Hepatocyte (in vitro differentiated cells): ENCODE measurements at regions not wholly inside any gene's neighbourhood (a gene's known extent, or its start where the extent isn't known, plus 50 kb on each side); places are given as distances from the start of the nearest gene placed in this dataset.

ENCODE experiments used
- CTCF ChIP-seq: fragments of 200-600 bp; sonication (generic); IDR thresholded peaks from 2 replicates; pipeline ENCODE4 v1.5.1; 2016; ENCODE audit warnings: antibody characterized with exemption, mild to moderate bottlenecking; ENCODE audit not compliant: poor library complexity
- EZH2 ChIP-seq: fragments of 200-600 bp; sonication (generic); IDR thresholded peaks from 2 replicates; pipeline ENCODE4 v1.6.1; 2016; ENCODE audit warnings: antibody characterized with exemption, mild to moderate bottlenecking, borderline replicate concordance

- TF ChIP-seq CTCF (no peak), EZH2 (no peak)
These were observed 340.4 kb upstream of the FRG1 start for GRCh38 chr4:189600264-189600663.
